B cell (primary cell): ENCODE measurements at regions not wholly inside any gene's neighbourhood (a gene's known extent, or its start where the extent isn't known, plus 50 kb on each side); places are given as distances from the start of the nearest gene placed in this dataset.

Source experiments
- ATAC-seq: fragments of 200-7000 bp; cut with Tn5 transposase; one replicate; pipeline ENCODE4 v1.10.0; 2021; ENCODE audit warnings: low read depth, mild to moderate bottlenecking, moderate number of reproducible peaks, moderate library complexity
- CTCF ChIA-PET: fragments of 350-600 bp; sonication (Branson Sonifier 250); formaldehyde crosslinking; loops from one replicate; lab custom pipeline; 2021; ENCODE audit warnings: antibody characterized with exemption, inconsistent platforms; lab: Charles Lee
- POLR2A ChIA-PET: fragments of 350-600 bp; sonication (Branson Sonifier 250); formaldehyde crosslinking; loops from one replicate; lab custom pipeline; 2021; ENCODE audit warnings: antibody characterized with exemption; lab: Charles Lee
- DNase-seq: peaks from one replicate; pipeline ENCODE4 v3.0.0; 2013
- H2AFZ ChIP-seq: 2 replicates; pipeline ENCODE4 v1.6.1; 2012; ENCODE audit warnings: mild to moderate bottlenecking, low read depth, low read length; ENCODE audit not compliant: insufficient read depth, poor library complexity, severe bottlenecking
- H3K27ac ChIP-seq, 2 donors: 1 replicate in 1 of 2; 2 replicates in 1 of 2; pipeline ENCODE4 v1.5.1; 2012 to 2013; ENCODE audit warnings: low read length in 2 of 2, mild to moderate bottlenecking in 2 of 2, moderate library complexity in 1 of 2
- H3K27me3 ChIP-seq, 4 experiments: fragments of 200-600 bp in 1 of 4; sonication (generic) in 1 of 4; replicated peaks in 1 of 4; 1 replicate in 2 of 4; 2 replicates in 2 of 4; pipeline versions ENCODE4 v1.6.1 to v1.7.0; 2013 to 2016; ENCODE audit warnings: low read length in 3 of 4, mild to moderate bottlenecking in 2 of 4, mixed read lengths in 1 of 4, moderate library complexity in 1 of 4; ENCODE audit not compliant: insufficient read depth in 4 of 4, control insufficient read depth in 3 of 4; ENCODE audit errors: control extremely low read depth in 1 of 4
- H3K36me3 ChIP-seq, 2 experiments: replicated peaks in 1 of 2; 1 replicate in 1 of 2; 2 replicates in 1 of 2; pipeline versions ENCODE4 v1.6.1 to v1.7.1; 2013; ENCODE audit warnings: low read length in 1 of 2; ENCODE audit not compliant: insufficient read depth in 2 of 2, control insufficient read depth in 1 of 2; ENCODE audit errors: control extremely low read depth in 1 of 2, extremely low read depth in 1 of 2
- H3K4me1 ChIP-seq, 2 donors: fragments of 200-600 bp in 1 of 2; sonication (generic) in 1 of 2; 1 replicate in 1 of 2; 2 replicates in 1 of 2; pipeline versions ENCODE4 v1.5.1 to v1.6.1; 2013 to 2017; ENCODE audit warnings: low read length in 2 of 2; ENCODE audit not compliant: control insufficient read depth in 2 of 2, insufficient read depth in 2 of 2
- H3K4me2 ChIP-seq: replicated peaks from 2 replicates; pipeline ENCODE3; 2012; ENCODE audit warnings: mild to moderate bottlenecking, low read depth, low read length; ENCODE audit not compliant: poor library complexity, severe bottlenecking
- H3K4me3 ChIP-seq, 5 experiments: fragments of 200-600 bp in 1 of 5; sonication (generic) in 1 of 5; 1 replicate in 3 of 5; 2 replicates in 2 of 5; pipeline versions ENCODE4 v1.5.1 to v1.7.0; 2011 to 2016; ENCODE audit warnings: low read length in 4 of 5, mild to moderate bottlenecking in 4 of 5, low read depth in 2 of 5, control low read depth in 1 of 5, moderate library complexity in 1 of 5; ENCODE audit not compliant: insufficient read depth in 1 of 5; ENCODE audit errors: control extremely low read depth in 1 of 5, extremely low read depth in 1 of 5
- H3K79me2 ChIP-seq: fragments of 200-600 bp; sonication (generic); one replicate; pipeline ENCODE4 v1.6.0; 2016; ENCODE audit warnings: low read length; ENCODE audit not compliant: control insufficient read depth, insufficient read depth
- H3K9ac ChIP-seq: fragments of 200-600 bp; sonication (generic); 2 replicates; pipeline ENCODE4 v1.6.1; 2017; ENCODE audit warnings: mild to moderate bottlenecking, low read length, moderate library complexity
- H3K9me3 ChIP-seq, 3 donors: one replicate each; pipeline versions ENCODE4 v1.6.1 to v1.7.1; 2013; ENCODE audit warnings: low read length in 2 of 3; ENCODE audit not compliant: control insufficient read depth in 2 of 3, insufficient read depth in 1 of 3; ENCODE audit errors: control extremely low read depth in 1 of 3
- H4K20me1 ChIP-seq: 2 replicates; pipeline ENCODE4 v1.6.0; 2012; ENCODE audit warnings: mild to moderate bottlenecking, low read length; ENCODE audit not compliant: insufficient read depth, control insufficient read depth, poor library complexity, severe bottlenecking
- H3K27ac Mint-ChIP-seq: one replicate; pipeline ENCODE4 v1.8.0; 2021; ENCODE audit warnings: mixed read lengths
- H3K27me3 Mint-ChIP-seq: one replicate; pipeline ENCODE4 v1.8.0; 2021; ENCODE audit warnings: mixed read lengths
- H3K4me1 Mint-ChIP-seq: one replicate; pipeline ENCODE4 v1.8.0; 2021; ENCODE audit warnings: mixed read lengths
- H3K4me3 Mint-ChIP-seq: one replicate; pipeline ENCODE4 v1.8.0; 2021; ENCODE audit warnings: mixed read lengths
- H3K9me3 Mint-ChIP-seq: one replicate; pipeline ENCODE4 v1.8.0; 2022; ENCODE audit warnings: mixed read lengths; ENCODE audit not compliant: insufficient read depth
- EZH2 ChIP-seq: IDR thresholded peaks from 2 replicates; pipeline ENCODE4 v1.6.1; 2012; ENCODE audit warnings: borderline replicate concordance, low read depth, mild to moderate bottlenecking, moderate library complexity, low read length; ENCODE audit not compliant: insufficient read depth, poor library complexity, severe bottlenecking
- WGBS: methylation state at CpG from one replicate; pipeline ENCODE4 v1.1.5; 2013; ENCODE audit warnings: missing lambda C conversion rate; ENCODE audit not compliant: insufficient coverage; 5-methylcytosine and 5-hydroxymethylcytosine counted together
- intact Hi-C: fragments of 100-400 bp; cut with micrococcal nuclease; formaldehyde crosslinking; loops from one replicate; pipeline ENCODE4 v1.10.0; 2022
- TF ChIP-seq, protein P1 (sequence below): fragments of 200-600 bp; IDR thresholded peaks from one replicate; pipeline ENCODE4 v1.8.0; 2022; ENCODE audit warnings: antibody characterized with exemption, mild to moderate bottlenecking

DNA sequence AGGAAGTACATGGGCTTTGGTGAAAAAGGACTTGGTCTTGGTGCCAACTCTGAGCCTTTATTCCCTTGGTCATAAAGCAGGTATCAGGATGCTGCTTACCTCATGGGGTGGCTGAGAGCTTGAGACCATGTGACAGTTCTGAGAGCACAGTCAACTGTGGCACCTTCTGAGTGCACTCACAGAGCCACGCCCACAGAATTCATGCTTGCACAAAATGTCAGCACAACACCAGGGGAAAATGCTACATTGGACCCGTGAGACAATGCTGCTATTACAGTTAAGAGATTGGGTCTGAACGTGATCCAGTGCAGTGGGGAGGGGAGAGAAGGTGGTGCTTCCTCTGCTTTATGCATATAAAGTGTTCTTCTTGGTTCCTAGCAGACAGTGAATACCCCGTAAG, 79.5 kb upstream of the SPON1 start:
- 84% methylated on average over 4 of the region's 4 CpGs for WGBS
- ATAC-seq (no peak), DNase-seq (no peak)
- Histone ChIP-seq H3K4me1 (peaks cover 9 to 14% of the 10 kb centered on the region in 2 donors), H3K9me3 (peaks cover 0 to 3% (median 0%) of the 10 kb centered on the region in 3 donors), H3K27ac (no peak overlapping the region), H4K20me1 (no peaks in the 10 kb centered on the region), H3K4me3 (no peak overlapping the region), H3K79me2 (no peaks in the 10 kb centered on the region), H2AFZ (no peak overlapping the region), H3K36me3 (no peaks in the 10 kb centered on the region), H3K9ac (no peak overlapping the region), H3K4me2 (no peak overlapping the region), H3K27me3 (no peaks in the 10 kb centered on the region)
- intact Hi-C loops = no loop called here
- H3K4me3 Mint-ChIP-seq = no peak overlapping the region
- no peak overlapping the region for H3K27ac Mint-ChIP-seq
- CTCF ChIA-PET = no interaction called here
- no peaks in the 10 kb centered on the region for H3K9me3 Mint-ChIP-seq
- peaks cover 15% of the 10 kb centered on the region for H3K4me1 Mint-ChIP-seq
- POLR2A ChIA-PET = no interaction called here
- H3K27me3 Mint-ChIP-seq = no peaks in the 10 kb centered on the region
- TF ChIP-seq EZH2 = no peak
- TF ChIP-seq, protein P1, sequence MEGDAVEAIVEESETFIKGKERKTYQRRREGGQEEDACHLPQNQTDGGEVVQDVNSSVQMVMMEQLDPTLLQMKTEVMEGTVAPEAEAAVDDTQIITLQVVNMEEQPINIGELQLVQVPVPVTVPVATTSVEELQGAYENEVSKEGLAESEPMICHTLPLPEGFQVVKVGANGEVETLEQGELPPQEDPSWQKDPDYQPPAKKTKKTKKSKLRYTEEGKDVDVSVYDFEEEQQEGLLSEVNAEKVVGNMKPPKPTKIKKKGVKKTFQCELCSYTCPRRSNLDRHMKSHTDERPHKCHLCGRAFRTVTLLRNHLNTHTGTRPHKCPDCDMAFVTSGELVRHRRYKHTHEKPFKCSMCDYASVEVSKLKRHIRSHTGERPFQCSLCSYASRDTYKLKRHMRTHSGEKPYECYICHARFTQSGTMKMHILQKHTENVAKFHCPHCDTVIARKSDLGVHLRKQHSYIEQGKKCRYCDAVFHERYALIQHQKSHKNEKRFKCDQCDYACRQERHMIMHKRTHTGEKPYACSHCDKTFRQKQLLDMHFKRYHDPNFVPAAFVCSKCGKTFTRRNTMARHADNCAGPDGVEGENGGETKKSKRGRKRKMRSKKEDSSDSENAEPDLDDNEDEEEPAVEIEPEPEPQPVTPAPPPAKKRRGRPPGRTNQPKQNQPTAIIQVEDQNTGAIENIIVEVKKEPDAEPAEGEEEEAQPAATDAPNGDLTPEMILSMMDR = no peak

DNA sequence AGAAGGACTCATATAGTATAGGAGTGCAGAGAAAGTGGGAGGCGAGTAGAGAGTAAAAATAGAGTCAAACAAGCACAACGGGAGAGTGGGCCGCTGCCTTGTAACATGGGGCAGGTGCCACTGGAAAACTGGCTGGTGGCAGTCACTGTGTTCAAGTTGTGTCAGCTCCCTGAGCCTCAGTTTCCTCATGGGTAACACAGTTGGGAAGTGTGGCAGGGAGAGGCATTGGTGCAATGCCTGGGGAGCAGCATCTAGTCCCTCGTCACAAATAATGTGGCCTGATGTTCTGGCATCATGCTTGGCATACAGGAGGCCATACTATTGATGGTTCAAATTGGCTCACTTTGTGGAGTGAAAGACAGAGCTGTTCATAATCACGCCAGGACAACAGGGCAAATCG, 78.9 kb upstream of the SPON1 start:
- Histone ChIP-seq H3K27ac (no peak overlapping the region), H4K20me1 (no peaks in the 10 kb centered on the region), H2AFZ (no peak overlapping the region), H3K4me2 (no peak overlapping the region), H3K9me3 (peaks cover 0 to 3% (median 0%) of the 10 kb centered on the region in 3 donors), H3K4me3 (no peak overlapping the region), H3K27me3 (no peaks in the 10 kb centered on the region), H3K79me2 (no peaks in the 10 kb centered on the region), H3K9ac (no peak overlapping the region), H3K36me3 (no peaks in the 10 kb centered on the region), H3K4me1 (peaks cover 9 to 14% of the 10 kb centered on the region in 2 donors)
- intact Hi-C loops = no loop called here
- DNase-seq (no peak), ATAC-seq (no peak)
- Mint-ChIP-seq H3K27me3 (no peaks in the 10 kb centered on the region), H3K9me3 (no peaks in the 10 kb centered on the region), H3K4me3 (no peak overlapping the region), H3K4me1 (peaks cover 15% of the 10 kb centered on the region), H3K27ac (no peak overlapping the region)
- no peak for TF ChIP-seq EZH2
- TF ChIP-seq, protein P1 = no peak
- ChIA-PET POLR2A (no interaction called here), CTCF (no interaction called here)
- 91% methylated on average over 4 of the region's 6 CpGs for WGBS
